NCI-H2171 treated with DMSO at 0.1 percent for 48 hours (cell line): ENCODE measurements at regions not wholly inside any gene's neighbourhood (a gene's known extent, or its start where the extent isn't known, plus 50 kb on each side); places are given as distances from the start of the nearest gene placed in this dataset.

Experiments used
- DNase-seq: peaks from one replicate; lab custom pipeline; 2025; lab: John Stamatoyannopoulos, UW

- DNase-seq, result no peak
Observed at GRCh38 chr22:47446821-47447810, 684.7 kb downstream of the TBC1D22A start.

- DNase-seq, result no peak
Observed at GRCh38 chr22:47446331-47446730, 683.9 kb downstream of the TBC1D22A start.

- DNase-seq, result no peak
Observed at GRCh38 chr22:47445716-47446290, 683.4 kb downstream of the TBC1D22A start.

- no peak for DNase-seq
Observed at GRCh38 chr22:47445212-47445611, 682.8 kb downstream of the TBC1D22A start.

- no peak for DNase-seq
Observed at GRCh38 chr22:47444746-47445065, 682.3 kb downstream of the TBC1D22A start.

GRCh38 chr22:47443836-47444745 lies 681.6 kb downstream of the TBC1D22A start:
- DNase-seq, result no peak

GRCh38 chr22:47442821-47443220 lies 680.4 kb downstream of the TBC1D22A start:
- DNase-seq, result no peak

GRCh38 chr22:47439643-47440265 lies 677.3 kb downstream of the TBC1D22A start:
- no peak for DNase-seq

- no peak for DNase-seq
Observed at GRCh38 chr22:47437636-47438035, 675.2 kb downstream of the TBC1D22A start.

GRCh38 chr22:47437110-47437509 lies 674.7 kb downstream of the TBC1D22A start:
- no peak for DNase-seq

GRCh38 chr22:47435826-47436225 lies 673.4 kb downstream of the TBC1D22A start:
- DNase-seq, result no peak

- DNase-seq, result peak; percentile 35
Observed at GRCh38 chr22:47435204-47435487, 672.7 kb downstream of the TBC1D22A start.

GRCh38 chr22:47434336-47435203 lies 672.1 kb downstream of the TBC1D22A start:
- no peak for DNase-seq

GRCh38 chr22:47433627-47434026 lies 671.2 kb downstream of the TBC1D22A start:
- no peak for DNase-seq

- no peak for DNase-seq
Observed at GRCh38 chr22:47432683-47433082, 670.2 kb downstream of the TBC1D22A start.

GRCh38 chr22:47423861-47424820 lies 661.7 kb downstream of the TBC1D22A start:
- no peak for DNase-seq

GRCh38 chr22:47423266-47423665 lies 660.8 kb downstream of the TBC1D22A start:
- no peak for DNase-seq

- no peak for DNase-seq
Observed at GRCh38 chr22:47422736-47423135, 660.3 kb downstream of the TBC1D22A start.

GRCh38 chr22:47421846-47422245 lies 659.4 kb downstream of the TBC1D22A start:
- DNase-seq, result no peak

GRCh38 chr22:47420211-47420610 lies 657.8 kb downstream of the TBC1D22A start:
- DNase-seq, result no peak
